HEK293T (cell line): ENCODE measurements at regions not wholly inside any gene's neighbourhood (a gene's known extent, or its start where the extent isn't known, plus 50 kb on each side); places are given as distances from the start of the nearest gene placed in this dataset.

Experiments used
- CTCF ChIA-PET: fragments of 350-600 bp; formaldehyde crosslinking; extraction: SDS; loops from one replicate; lab custom pipeline; 2021; ENCODE audit warnings: antibody characterized with exemption, inconsistent platforms; lab: Yijun Ruan, JAX
- POLR2A ChIA-PET: fragments of 350-600 bp; formaldehyde crosslinking; extraction: SDS; loops from one replicate; lab custom pipeline; 2020; ENCODE audit warnings: antibody characterized with exemption, inconsistent platforms; lab: Yijun Ruan, JAX
- DNase-seq: peaks from one replicate; pipeline ENCODE4 v3.0.0; 2012; ENCODE audit warnings: mixed read lengths; ENCODE audit errors: extremely low spot score
- ARNT ChIP-seq: fragments of 450-650 bp; IDR thresholded peaks from 2 replicates; pipeline ENCODE4 v1.6.1; 2017; ENCODE audit warnings: mild to moderate bottlenecking
- BHLHE40 ChIP-seq: fragments of 450-650 bp; IDR thresholded peaks from 2 replicates; pipeline ENCODE4 v1.6.1; 2016; ENCODE audit warnings: mild to moderate bottlenecking, moderate library complexity, borderline replicate concordance
- CTBP1 ChIP-seq: fragments of 450-650 bp; IDR thresholded peaks from 2 replicates; pipeline ENCODE4 v1.6.1; 2016; ENCODE audit warnings: borderline replicate concordance
- ELF4 ChIP-seq: fragments of 450-650 bp; IDR thresholded peaks from 2 replicates; pipeline ENCODE4 v1.6.1; 2017; ENCODE audit warnings: antibody characterized with exemption
- FOXA1 ChIP-seq: fragments of 450-650 bp; IDR thresholded peaks from 2 replicates; pipeline ENCODE4 v1.6.1; 2016; ENCODE audit warnings: mild to moderate bottlenecking
- FOXK2 ChIP-seq: fragments of 450-650 bp; IDR thresholded peaks from 2 replicates; pipeline ENCODE4 v1.6.1; 2016; ENCODE audit warnings: mild to moderate bottlenecking
- FOXM1 ChIP-seq: fragments of 450-650 bp; IDR thresholded peaks from 2 replicates; pipeline ENCODE4 v1.6.1; 2017; ENCODE audit warnings: mild to moderate bottlenecking, borderline replicate concordance
- L3MBTL2 ChIP-seq: fragments of 450-650 bp; conservative IDR thresholded peaks from 2 replicates; pipeline ENCODE4 v1.6.1; 2016; ENCODE audit warnings: mild to moderate bottlenecking
- LEF1 ChIP-seq: fragments of 450-650 bp; IDR thresholded peaks from 2 replicates; pipeline ENCODE4 v1.6.1; 2017; ENCODE audit warnings: mild to moderate bottlenecking, borderline replicate concordance
- NFRKB ChIP-seq: fragments of 450-650 bp; IDR thresholded peaks from 2 replicates; pipeline ENCODE4 v1.6.1; 2016; ENCODE audit warnings: mild to moderate bottlenecking, moderate library complexity
- PKNOX1 ChIP-seq: fragments of 450-650 bp; IDR thresholded peaks from 2 replicates; pipeline ENCODE4 v1.6.1; 2016
- SP1 ChIP-seq: fragments of 450-650 bp; IDR thresholded peaks from 2 replicates; pipeline ENCODE4 v1.6.1; 2017
- SUZ12 ChIP-seq: fragments of 450-650 bp; IDR thresholded peaks from 2 replicates; pipeline ENCODE4 v1.6.1; 2016; ENCODE audit warnings: mild to moderate bottlenecking
- TARDBP ChIP-seq: fragments of 450-650 bp; IDR thresholded peaks from 2 replicates; pipeline ENCODE4 v1.6.1; 2016
- ZNF384 ChIP-seq: fragments of 450-650 bp; IDR thresholded peaks from 2 replicates; pipeline ENCODE4 v1.6.1; 2016

- ChIA-PET CTCF (no interaction called here), POLR2A (no interaction called here)
- no peak for TF ChIP-seq SUZ12
- DNase-seq: no peak
Measured at GRCh38 chr2:2399396-2399795, 68.3 kb upstream of the MYT1L start.

GRCh38 chr2:2392332-2392731, 61.3 kb upstream of the MYT1L start:
- no peak for DNase-seq
- POLR2A ChIA-PET: no interaction called here
- no peak for TF ChIP-seq SUZ12
- CTCF ChIA-PET: no interaction called here

- CTCF ChIA-PET: no interaction called here
- TF ChIP-seq TARDBP: no peak
- no peak for TF ChIP-seq FOXM1
- no peak for TF ChIP-seq L3MBTL2
- no peak for TF ChIP-seq SP1
- no peak for TF ChIP-seq ELF4
- TF ChIP-seq CTBP1: no peak
- no peak for TF ChIP-seq FOXA1
- TF ChIP-seq FOXK2: no peak
- no peak for TF ChIP-seq NFRKB
- TF ChIP-seq BHLHE40: no peak
- no peak for TF ChIP-seq PKNOX1
- TF ChIP-seq ZNF384: no peak
- no peak for TF ChIP-seq ARNT
- no peak for TF ChIP-seq LEF1
- DNase-seq: no peak
- POLR2A ChIA-PET: no interaction called here
Measured at GRCh38 chr2:2389215-2389614, 58.1 kb upstream of the MYT1L start.
